SK-N-SH (cell line): ENCODE measurements at regions not wholly inside any gene's neighbourhood (a gene's known extent, or its start where the extent isn't known, plus 50 kb on each side); places are given as distances from the start of the nearest gene placed in this dataset.

Source experiments
- CTCF ChIA-PET: fragments of 300-600, 350-600 bp; formaldehyde crosslinking; extraction: SDS; loops from one replicate; lab custom pipeline; 2021; lab: Yijun Ruan, JAX
- POLR2A ChIA-PET: fragments of 350-600 bp; sonication (Branson Sonifier 250); formaldehyde crosslinking; extraction: SDS; loops from one replicate; lab custom pipeline; 2020; ENCODE audit warnings: antibody characterized with exemption, inconsistent platforms; lab: Yijun Ruan, JAX
- DNase-seq: peaks from one replicate; pipeline ENCODE4 v3.0.0; 2012
- H2AFZ ChIP-seq: fragments of 200-600 bp; sonication (generic); 2 replicates; pipeline ENCODE4 v1.8.1; 2016; ENCODE audit warnings: antibody characterized with exemption, mild to moderate bottlenecking, low read depth
- H3F3A ChIP-seq: fragments of 200-600 bp; sonication (generic); replicated peaks from 2 replicates; pipeline ENCODE3; 2016; ENCODE audit warnings: antibody characterized with exemption, mild to moderate bottlenecking; ENCODE audit not compliant: insufficient read depth
- H3K27ac ChIP-seq, 2 experiments: fragments of 200-500 bp in 1 of 2; fragments of 200-600 bp in 1 of 2; sonication (Bioruptor generic) in 1 of 2; sonication (generic), shearing (Covaris generic) in 1 of 2; 2 replicates each; pipeline versions ENCODE4 v1.5.1 to v1.6.1; 2014 to 2016; ENCODE audit warnings: low read depth in 2 of 2, inconsistent platforms in 1 of 2, low read length in 1 of 2, mild to moderate bottlenecking in 1 of 2, mixed read lengths in 1 of 2
- H3K27me3 ChIP-seq: fragments of 200-600 bp; sonication (generic), shearing (Covaris generic); 2 replicates; pipeline ENCODE4 v1.6.1; 2016; ENCODE audit warnings: mixed run types; ENCODE audit not compliant: insufficient read depth
- H3K36me3 ChIP-seq, 2 experiments: fragments of 200-500 bp in 1 of 2; fragments of 200-600 bp in 1 of 2; sonication (Bioruptor generic) in 1 of 2; sonication (generic) in 1 of 2; replicated peaks in 1 of 2; 2 replicates each; pipeline versions ENCODE3 to v1.5.1; 2014 to 2016; ENCODE audit warnings: low read length in 1 of 2, mild to moderate bottlenecking in 1 of 2; ENCODE audit not compliant: insufficient read depth in 2 of 2, control insufficient read depth in 1 of 2
- H3K4me1 ChIP-seq, 2 experiments: fragments of 200-500 bp in 1 of 2; fragments of 200-600 bp in 1 of 2; sonication (Bioruptor generic) in 1 of 2; sonication (generic), shearing (Covaris generic) in 1 of 2; 2 replicates each; pipeline versions ENCODE4 v1.5.1 to v1.6.1; 2014 to 2016; ENCODE audit warnings: low read depth in 1 of 2, low read length in 1 of 2, mixed run types in 1 of 2; ENCODE audit not compliant: insufficient read depth in 2 of 2, control insufficient read depth in 1 of 2
- H3K4me2 ChIP-seq: fragments of 200-600 bp; sonication (generic), shearing (Covaris generic); 2 replicates; pipeline ENCODE4 v1.6.1; 2017; ENCODE audit warnings: mixed run types
- H3K4me3 ChIP-seq, 2 experiments: fragments of 200-500 bp in 1 of 2; fragments of 200-600 bp in 1 of 2; sonication (Bioruptor generic) in 1 of 2; sonication (generic), shearing (Covaris generic) in 1 of 2; 2 replicates each; pipeline versions ENCODE4 v1.5.1 to v1.8.1; 2014 to 2016; ENCODE audit warnings: low read depth in 2 of 2, inconsistent platforms in 1 of 2, low read length in 1 of 2, mild to moderate bottlenecking in 1 of 2, mixed read lengths in 1 of 2, moderate library complexity in 1 of 2
- H3K79me2 ChIP-seq: fragments of 200-600 bp; sonication (generic); 2 replicates; pipeline ENCODE4 v1.8.1; 2017; ENCODE audit warnings: mild to moderate bottlenecking; ENCODE audit not compliant: insufficient read depth
- H3K9ac ChIP-seq: fragments of 200-600 bp; sonication (generic); 2 replicates; pipeline ENCODE4 v1.6.1; 2017; ENCODE audit warnings: mixed run types
- H3K9me2 ChIP-seq: fragments of 200-600 bp; sonication (generic); 2 replicates; pipeline ENCODE4 v1.6.1; 2017; ENCODE audit warnings: mixed run types
- H3K9me3 ChIP-seq: fragments of 200-600 bp; sonication (generic); 2 replicates; pipeline ENCODE4 v1.6.1; 2017; ENCODE audit warnings: mixed run types, mild to moderate bottlenecking, moderate library complexity
- H4K20me1 ChIP-seq: fragments of 200-600 bp; sonication (generic); 2 replicates; pipeline ENCODE4 v1.6.1; 2017; ENCODE audit warnings: mild to moderate bottlenecking, mixed run types; ENCODE audit not compliant: insufficient read depth
- CHD2 ChIP-seq: fragments of 150-350 bp; IDR thresholded peaks from 2 replicates; pipeline ENCODE4 v1.6.1; 2018; ENCODE audit warnings: low read length; ENCODE audit not compliant: partially characterized antibody
- FOSL2 ChIP-seq: IDR thresholded peaks from 2 replicates; pipeline ENCODE4 v1.4.0; 2012; ENCODE audit warnings: low read depth, mild to moderate bottlenecking, moderate library complexity, borderline replicate concordance
- GABPA ChIP-seq: IDR thresholded peaks from 2 replicates; pipeline ENCODE4 v1.4.0; 2012; ENCODE audit warnings: low read depth, mild to moderate bottlenecking
- NFIC ChIP-seq: IDR thresholded peaks from 2 replicates; pipeline ENCODE4 v1.4.0; 2012; ENCODE audit warnings: borderline replicate concordance
- NRF1 ChIP-seq: IDR thresholded peaks from 2 replicates; pipeline ENCODE4 v1.6.1; 2012; ENCODE audit warnings: low read depth, mild to moderate bottlenecking, low read length
- RCOR1 ChIP-seq: fragments of 150-350 bp; IDR thresholded peaks from 2 replicates; pipeline ENCODE4 v1.6.1; 2017; ENCODE audit warnings: antibody characterized with exemption, low read length
- TEAD4 ChIP-seq: IDR thresholded peaks from 2 replicates; pipeline ENCODE4 v1.4.0; 2012; ENCODE audit warnings: mild to moderate bottlenecking, borderline replicate concordance; ENCODE audit not compliant: insufficient read depth
- WGBS: methylation state at CpG from one replicate; pipeline ENCODE4 v1.1.6; 2017; ENCODE audit warnings: low lambda C conversion rate; 5-methylcytosine and 5-hydroxymethylcytosine counted together
- TF ChIP-seq, protein P1 (sequence below): IDR thresholded peaks from 2 replicates; pipeline ENCODE4 v1.6.1; 2012; ENCODE audit warnings: mild to moderate bottlenecking, low read depth, low read length, moderate library complexity
- TF ChIP-seq, protein P2 (sequence below): fragments of 150-350 bp; IDR thresholded peaks from 2 replicates; pipeline ENCODE4 v1.6.1; 2016; ENCODE audit warnings: mild to moderate bottlenecking, low read depth, low read length
- TF ChIP-seq, protein P3 (sequence below): IDR thresholded peaks from 2 replicates; pipeline ENCODE4 v1.4.0; 2012; ENCODE audit warnings: low read depth, borderline replicate concordance

DNA sequence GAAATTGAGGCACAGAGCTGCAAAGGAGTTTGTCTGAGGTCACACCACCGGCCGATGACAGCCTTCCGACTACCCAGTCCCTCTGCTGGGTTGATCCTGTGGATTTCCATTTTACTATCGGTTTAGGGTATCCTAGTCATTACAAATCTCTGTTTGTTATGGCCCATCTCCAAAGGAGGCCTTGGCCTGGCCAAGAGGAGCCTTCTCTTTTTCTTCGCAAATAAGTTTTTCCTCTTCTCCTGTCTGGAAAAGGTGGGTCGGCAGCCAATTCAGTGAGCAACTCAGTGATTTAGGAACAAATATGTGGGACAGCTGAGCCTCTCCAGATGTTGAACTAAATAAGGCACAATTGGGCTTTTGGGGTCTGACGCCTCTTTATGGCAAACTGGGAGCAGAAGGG is 169.2 kb upstream of the RBPJ start:
- H3K4me2 ChIP-seq = no peak overlapping the region

DNA sequence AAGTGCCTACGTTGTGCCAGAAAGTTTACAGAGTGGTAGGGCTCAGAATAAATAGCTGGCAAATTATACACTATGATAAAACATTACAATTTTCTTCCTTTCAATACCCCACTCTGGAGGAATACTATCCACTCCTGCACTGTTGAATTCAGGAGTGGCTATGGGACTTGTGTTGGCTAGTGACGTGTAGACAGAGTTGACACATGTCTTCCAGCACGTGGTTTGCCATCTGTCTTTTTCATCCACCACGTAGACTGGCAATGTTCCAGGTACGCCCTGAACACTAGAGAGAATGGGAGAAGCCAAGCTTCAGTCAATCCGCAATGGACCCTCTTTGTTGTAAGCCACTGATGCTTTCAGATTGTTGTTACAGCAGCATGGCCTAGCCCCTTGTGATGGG is 168.8 kb upstream of the RBPJ start:
- H3K27ac ChIP-seq = no peak overlapping the region
- DNase-seq = no peak
- no peak overlapping the region for H3K4me2 ChIP-seq
- H3K79me2 ChIP-seq = no peaks in the 10 kb centered on the region
- no peaks in the 10 kb centered on the region for H3K9me2 ChIP-seq
- H3K4me3 ChIP-seq = no peak overlapping the region
- ChIA-PET POLR2A (no interaction called here), CTCF (no interaction called here)
- WGBS = 71% methylated on average over 6 of the region's 6 CpGs
- TF ChIP-seq, protein P1, sequence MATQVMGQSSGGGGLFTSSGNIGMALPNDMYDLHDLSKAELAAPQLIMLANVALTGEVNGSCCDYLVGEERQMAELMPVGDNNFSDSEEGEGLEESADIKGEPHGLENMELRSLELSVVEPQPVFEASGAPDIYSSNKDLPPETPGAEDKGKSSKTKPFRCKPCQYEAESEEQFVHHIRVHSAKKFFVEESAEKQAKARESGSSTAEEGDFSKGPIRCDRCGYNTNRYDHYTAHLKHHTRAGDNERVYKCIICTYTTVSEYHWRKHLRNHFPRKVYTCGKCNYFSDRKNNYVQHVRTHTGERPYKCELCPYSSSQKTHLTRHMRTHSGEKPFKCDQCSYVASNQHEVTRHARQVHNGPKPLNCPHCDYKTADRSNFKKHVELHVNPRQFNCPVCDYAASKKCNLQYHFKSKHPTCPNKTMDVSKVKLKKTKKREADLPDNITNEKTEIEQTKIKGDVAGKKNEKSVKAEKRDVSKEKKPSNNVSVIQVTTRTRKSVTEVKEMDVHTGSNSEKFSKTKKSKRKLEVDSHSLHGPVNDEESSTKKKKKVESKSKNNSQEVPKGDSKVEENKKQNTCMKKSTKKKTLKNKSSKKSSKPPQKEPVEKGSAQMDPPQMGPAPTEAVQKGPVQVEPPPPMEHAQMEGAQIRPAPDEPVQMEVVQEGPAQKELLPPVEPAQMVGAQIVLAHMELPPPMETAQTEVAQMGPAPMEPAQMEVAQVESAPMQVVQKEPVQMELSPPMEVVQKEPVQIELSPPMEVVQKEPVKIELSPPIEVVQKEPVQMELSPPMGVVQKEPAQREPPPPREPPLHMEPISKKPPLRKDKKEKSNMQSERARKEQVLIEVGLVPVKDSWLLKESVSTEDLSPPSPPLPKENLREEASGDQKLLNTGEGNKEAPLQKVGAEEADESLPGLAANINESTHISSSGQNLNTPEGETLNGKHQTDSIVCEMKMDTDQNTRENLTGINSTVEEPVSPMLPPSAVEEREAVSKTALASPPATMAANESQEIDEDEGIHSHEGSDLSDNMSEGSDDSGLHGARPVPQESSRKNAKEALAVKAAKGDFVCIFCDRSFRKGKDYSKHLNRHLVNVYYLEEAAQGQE = no peak
- no peak for TF ChIP-seq NFIC
- TF ChIP-seq, protein P2, sequence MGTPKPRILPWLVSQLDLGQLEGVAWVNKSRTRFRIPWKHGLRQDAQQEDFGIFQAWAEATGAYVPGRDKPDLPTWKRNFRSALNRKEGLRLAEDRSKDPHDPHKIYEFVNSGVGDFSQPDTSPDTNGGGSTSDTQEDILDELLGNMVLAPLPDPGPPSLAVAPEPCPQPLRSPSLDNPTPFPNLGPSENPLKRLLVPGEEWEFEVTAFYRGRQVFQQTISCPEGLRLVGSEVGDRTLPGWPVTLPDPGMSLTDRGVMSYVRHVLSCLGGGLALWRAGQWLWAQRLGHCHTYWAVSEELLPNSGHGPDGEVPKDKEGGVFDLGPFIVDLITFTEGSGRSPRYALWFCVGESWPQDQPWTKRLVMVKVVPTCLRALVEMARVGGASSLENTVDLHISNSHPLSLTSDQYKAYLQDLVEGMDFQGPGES = no peak
- TF ChIP-seq TEAD4 = no peak
- no peak for TF ChIP-seq FOSL2
- TF ChIP-seq, protein P3, sequence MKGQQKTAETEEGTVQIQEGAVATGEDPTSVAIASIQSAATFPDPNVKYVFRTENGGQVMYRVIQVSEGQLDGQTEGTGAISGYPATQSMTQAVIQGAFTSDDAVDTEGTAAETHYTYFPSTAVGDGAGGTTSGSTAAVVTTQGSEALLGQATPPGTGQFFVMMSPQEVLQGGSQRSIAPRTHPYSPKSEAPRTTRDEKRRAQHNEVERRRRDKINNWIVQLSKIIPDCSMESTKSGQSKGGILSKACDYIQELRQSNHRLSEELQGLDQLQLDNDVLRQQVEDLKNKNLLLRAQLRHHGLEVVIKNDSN = no peak
- TF ChIP-seq RCOR1 = no peak
- no peaks in the 10 kb centered on the region for H4K20me1 ChIP-seq
- no peaks in the 10 kb centered on the region; the same call in 1 of the 2 replicates for H3K27me3 ChIP-seq
- peaks cover 0 to 11% of the 10 kb centered on the region in 2 experiments; a peak in 1 of 4 replicates for H3K4me1 ChIP-seq
- H3K9ac ChIP-seq = no peak overlapping the region
- H3F3A ChIP-seq = no peaks in the 10 kb centered on the region
- H2AFZ ChIP-seq = no peak overlapping the region
- no peaks in the 10 kb centered on the region for H3K36me3 ChIP-seq
- H3K9me3 ChIP-seq = no peaks in the 10 kb centered on the region

More for the DNA sequence above, 169.2 kb upstream of the RBPJ start:
- Histone ChIP-seq H3K9me2 (no peaks in the 10 kb centered on the region), H4K20me1 (no peaks in the 10 kb centered on the region), H3K27me3 (no peaks in the 10 kb centered on the region; the same call in 1 of the 2 replicates), H3K9me3 (no peaks in the 10 kb centered on the region), H3K4me1 (peaks cover 0 to 11% of the 10 kb centered on the region in 2 experiments; a peak in 1 of 4 replicates), H3K36me3 (no peaks in the 10 kb centered on the region), H3K79me2 (no peaks in the 10 kb centered on the region), H3K27ac (no peak overlapping the region), H3K9ac (no peak overlapping the region), H3F3A (no peaks in the 10 kb centered on the region), H2AFZ (peak overlapping the region; percentile 74), H3K4me3 (no peak overlapping the region)
- TF ChIP-seq TEAD4 (no peak), NRF1 (no peak), CHD2 (no peak), GABPA (no peak)
- no peak for DNase-seq
- WGBS = 80% methylated on average over 7 of the region's 7 CpGs
- ChIA-PET POLR2A (no interaction called here), CTCF (no interaction called here)
